HepG2 (cell line): ENCODE measurements at regions not wholly inside any gene's neighbourhood (a gene's known extent, or its start where the extent isn't known, plus 50 kb on each side); places are given as distances from the start of the nearest gene placed in this dataset.

Experiments used
- AHR ChIP-seq: IDR thresholded peaks from 2 replicates; pipeline ENCODE4 v1.6.1; 2018; ENCODE audit warnings: missing genetic modification reagents, missing compliant biosample characterization
- ASH2L ChIP-seq: fragments of 300-600, 200-600 bp; sonication (generic); IDR thresholded peaks from 2 replicates; pipeline ENCODE4 v1.7.0; 2017; ENCODE audit warnings: low read depth, mild to moderate bottlenecking, moderate library complexity, mixed read lengths, low read length; ENCODE audit not compliant: insufficient read length
- BATF2 ChIP-seq: sonication (generic); formaldehyde crosslinking; IDR thresholded peaks from 2 replicates; pipeline ENCODE4 v1.8.0; 2022; ENCODE audit warnings: mild to moderate bottlenecking, missing genetic modification reagents, moderate library complexity
- CBX1 ChIP-seq: IDR thresholded peaks from one replicate; pipeline ENCODE4 v1.6.1; 2016; ENCODE audit warnings: antibody characterized with exemption, low read depth
- CEBPG ChIP-seq: IDR thresholded peaks from 2 replicates; pipeline ENCODE4 v1.6.1; 2016
- ESRRA ChIP-seq: sonication (generic); formaldehyde crosslinking; IDR thresholded peaks from 2 replicates; pipeline ENCODE4 v1.5.1; 2020; ENCODE audit warnings: mild to moderate bottlenecking, low read depth, missing genetic modification reagents
- EZH2 ChIP-seq: conservative IDR thresholded peaks from 2 replicates; pipeline ENCODE4 v1.6.1; 2012; ENCODE audit warnings: mild to moderate bottlenecking, low read depth, low read length, moderate library complexity
- FOXA1 ChIP-seq, 2 experiments: fragments of 450-650 bp in 1 of 2; sonication (generic) in 1 of 2; formaldehyde crosslinking in 1 of 2; IDR thresholded peaks; 2 replicates each; pipeline versions ENCODE4 v1.4.0 to v1.6.1; 2016 to 2020; ENCODE audit warnings: missing genetic modification reagents in 1 of 2
- FOXK1 ChIP-seq: sonication (generic); formaldehyde crosslinking; IDR thresholded peaks from 2 replicates; pipeline ENCODE4 v1.4.0; 2020; ENCODE audit warnings: low read depth, missing genetic modification reagents, borderline replicate concordance
- MAFK ChIP-seq, 2 experiments: IDR thresholded peaks in 1 of 2; conservative IDR thresholded peaks in 1 of 2; 2 replicates each; pipeline ENCODE4 v1.6.1; 2011; ENCODE audit warnings: improper control_type of control experiment in 2 of 2, low read length in 2 of 2
- PCBP2 ChIP-seq: fragments of 200-400 bp; formaldehyde crosslinking; optimal IDR thresholded peaks from 2 replicates; pipeline ENCODE3; 2018; ENCODE audit warnings: low read length, low read depth; ENCODE audit not compliant: poor library complexity, severe bottlenecking
- REXO4 ChIP-seq: sonication (generic); formaldehyde crosslinking; IDR thresholded peaks from 2 replicates; pipeline ENCODE4 v1.8.0; 2022; ENCODE audit warnings: missing genetic modification reagents, mild to moderate bottlenecking, borderline replicate concordance
- RFX1 ChIP-seq: fragments of 450-650 bp; IDR thresholded peaks from 2 replicates; pipeline ENCODE4 v1.6.1; 2017
- SALL2 ChIP-seq: sonication (generic); formaldehyde crosslinking; IDR thresholded peaks from 2 replicates; pipeline ENCODE4 v1.8.1; 2023; ENCODE audit warnings: mild to moderate bottlenecking, missing genetic modification reagents, inconsistent platforms
- ZBTB21 ChIP-seq: sonication (generic); formaldehyde crosslinking; IDR thresholded peaks from 2 replicates; pipeline ENCODE4 v1.4.0; 2020; ENCODE audit warnings: missing genetic modification reagents
- ZBTB46 ChIP-seq: sonication (generic); formaldehyde crosslinking; IDR thresholded peaks from 2 replicates; pipeline ENCODE4 v1.4.0; 2020; ENCODE audit warnings: mild to moderate bottlenecking, missing genetic modification reagents, borderline replicate concordance
- ZC3H4 ChIP-seq: sonication (generic); formaldehyde crosslinking; IDR thresholded peaks from 2 replicates; pipeline ENCODE4 v1.4.0; 2020; ENCODE audit warnings: missing genetic modification reagents, borderline replicate concordance
- ZFX ChIP-seq: sonication (generic); formaldehyde crosslinking; IDR thresholded peaks from 2 replicates; pipeline ENCODE4 v1.4.0; 2020; ENCODE audit warnings: mild to moderate bottlenecking, low read depth, missing genetic modification reagents, moderate library complexity
- ZMYM2 ChIP-seq: sonication (generic); formaldehyde crosslinking; IDR thresholded peaks from 2 replicates; pipeline ENCODE4 v1.8.0; 2022; ENCODE audit warnings: mild to moderate bottlenecking, missing genetic modification reagents
- ZNF180 ChIP-seq: sonication (generic); formaldehyde crosslinking; IDR thresholded peaks from 2 replicates; pipeline ENCODE4 v1.4.0; 2020; ENCODE audit warnings: low read depth, missing genetic modification reagents, borderline replicate concordance
- ZNF530 ChIP-seq: sonication (generic); formaldehyde crosslinking; IDR thresholded peaks from 2 replicates; pipeline ENCODE4 v1.5.0; 2020; ENCODE audit warnings: low read depth, mild to moderate bottlenecking, missing genetic modification reagents
- ZNF770 ChIP-seq: sonication (generic); formaldehyde crosslinking; IDR thresholded peaks from 2 replicates; pipeline ENCODE4 v1.5.0; 2020; ENCODE audit warnings: mild to moderate bottlenecking, missing genetic modification reagents
- ZUFSP ChIP-seq: sonication (generic); formaldehyde crosslinking; IDR thresholded peaks from 2 replicates; pipeline ENCODE4 v1.9.0; 2021; ENCODE audit warnings: missing genetic modification reagents, mild to moderate bottlenecking, borderline replicate concordance

GRCh38 chr6:26158076-26158580 is 70.9 kb downstream of the HFE start (continued):
- TF ChIP-seq FOXK1 (CRISPR knock-in tag) (peak; percentile 48; the same call in 1 of the 2 replicates), AHR (CRISPR knock-in tag) (peak; percentile 91), ZNF530 (CRISPR knock-in tag) (no peak; the same call in 1 of the 2 replicates), REXO4 (CRISPR knock-in tag) (no peak), ZNF180 (CRISPR knock-in tag) (no peak), EZH2 (no peak), SALL2 (CRISPR knock-in tag) (peak; percentile 86; the same call in 1 of the 2 replicates), ESRRA (CRISPR knock-in tag) (no peak; the same call in 1 of the 2 replicates), ZNF770 (CRISPR knock-in tag) (no peak), ZMYM2 (no peak), CEBPG (CRISPR knock-in tag) (peak; percentile 6; the same call in 1 of the 2 replicates), BATF2 (CRISPR knock-in tag) (peak; percentile 72; the same call in 1 of the 2 replicates), ZBTB21 (no peak; the same call in 1 of the 2 replicates), MAFK (conservative IDR thresholded peaks at IDR 0.05 in 1 of 2, IDR thresholded peaks at IDR 0.05 in 1 of 2; ENCODE audit: low read length in 2 of 2) (peak; percentile 72 to 78; a peak in 3 of 4 replicates), PCBP2 (no peak), RFX1 (no peak), ZC3H4 (CRISPR knock-in tag) (peak; percentile 97; the same call in 1 of the 2 replicates), ZBTB46 (CRISPR knock-in tag) (no peak), ZFX (peak; percentile 50; the same call in 1 of the 2 replicates), ZUFSP (CRISPR knock-in tag) (no peak), FOXA1 (IDR thresholded peaks at IDR 0.05) (no peak), FOXA1 (CRISPR knock-in tag; IDR thresholded peaks at IDR 0.05) (no peak), CBX1 (peak; percentile 99), ASH2L (peak; percentile 27)
